ENCODE measurements at regions not wholly inside any gene's neighbourhood (a gene's known extent, or its start where the extent isn't known, plus 50 kb on each side); places are given as distances from the start of the nearest gene placed in this dataset.

GRCh38 chr1:4058122-4058521 is 158.1 kb upstream of the C1orf174 start:
- ATAC-seq (no peak), DNase-seq (no peak)
- intact Hi-C loops (cut with DNase I) = no loop called here

GRCh38 chr1:4058706-4059105 is 158.6 kb upstream of the C1orf174 start:
- no peak overlapping the region for H3K4me3 ChIP-seq
- no peaks in the 10 kb centered on the region for H3K9me3 ChIP-seq
- TF ChIP-seq CTCF (IDR thresholded peaks at IDR 0.05) = no peak
- H3K27ac ChIP-seq = no peak overlapping the region
- no peaks in the 10 kb centered on the region for H3K36me3 ChIP-seq
- intact Hi-C loops (cut with DNase I) = no loop called here
- peaks cover 9% of the 10 kb centered on the region for H3K27me3 ChIP-seq (ENCODE audit: low read depth)
- ATAC-seq (no peak), DNase-seq (no peak)
- no peaks in the 10 kb centered on the region for H3K4me1 ChIP-seq

More at GRCh38 chr1:4058122-4058521, 158.1 kb upstream of the C1orf174 start:
- no peaks in the 10 kb centered on the region for H3K4me1 ChIP-seq
- peaks cover 11% of the 10 kb centered on the region for H3K27me3 ChIP-seq (ENCODE audit: low read depth)
- H3K27ac ChIP-seq = no peak overlapping the region
- H3K36me3 ChIP-seq = no peaks in the 10 kb centered on the region
- TF ChIP-seq CTCF (IDR thresholded peaks at IDR 0.05) = no peak
- H3K9me3 ChIP-seq = no peaks in the 10 kb centered on the region
- no peak overlapping the region for H3K4me3 ChIP-seq

- intact Hi-C loops (cut with DNase I) = no loop called here
- no peak overlapping the region for H3K27ac ChIP-seq
- H3K9me3 ChIP-seq = no peaks in the 10 kb centered on the region
- TF ChIP-seq CTCF (IDR thresholded peaks at IDR 0.05) = no peak
- ATAC-seq (no peak), DNase-seq (no peak)
- H3K27me3 ChIP-seq (ENCODE audit: low read depth) = peaks cover 9% of the 10 kb centered on the region
- H3K4me3 ChIP-seq = no peak overlapping the region
- H3K36me3 ChIP-seq = no peaks in the 10 kb centered on the region
- no peaks in the 10 kb centered on the region for H3K4me1 ChIP-seq
Observed at GRCh38 chr1:4059270-4059669, 159.2 kb upstream of the C1orf174 start.

- H3K4me3 ChIP-seq = no peak overlapping the region
- H3K4me1 ChIP-seq = no peaks in the 10 kb centered on the region
- no peak for ATAC-seq
- no peak overlapping the region for H3K27ac ChIP-seq
- intact Hi-C loops (cut with DNase I) = no loop called here
- peaks cover 9% of the 10 kb centered on the region for H3K27me3 ChIP-seq (ENCODE audit: low read depth)
- DNase-seq = no peak
- TF ChIP-seq CTCF (IDR thresholded peaks at IDR 0.05) = no peak
- H3K9me3 ChIP-seq = no peaks in the 10 kb centered on the region
- no peaks in the 10 kb centered on the region for H3K36me3 ChIP-seq
Observed at GRCh38 chr1:4060850-4061249, 160.8 kb upstream of the C1orf174 start.

GRCh38 chr1:4061521-4062031 is 161.5 kb upstream of the C1orf174 start:
- Histone ChIP-seq H3K27ac (no peak overlapping the region), H3K9me3 (no peaks in the 10 kb centered on the region), H3K4me1 (no peaks in the 10 kb centered on the region), H3K4me3 (no peak overlapping the region), H3K36me3 (no peaks in the 10 kb centered on the region), H3K27me3 (ENCODE audit: low read depth) (peaks cover 9% of the 10 kb centered on the region)
- ATAC-seq (no peak), DNase-seq (no peak)
- intact Hi-C loops (cut with DNase I) = no loop called here
- TF ChIP-seq CTCF (IDR thresholded peaks at IDR 0.05) = no peak

GRCh38 chr1:4062041-4062440 is 162.0 kb upstream of the C1orf174 start:
- DNase-seq = no peak

More at GRCh38 chr1:4062041-4062440, 162.0 kb upstream of the C1orf174 start:
- ATAC-seq = no peak
- Histone ChIP-seq H3K36me3 (no peaks in the 10 kb centered on the region), H3K27ac (no peak overlapping the region), H3K4me1 (no peaks in the 10 kb centered on the region), H3K27me3 (ENCODE audit: low read depth) (peaks cover 9% of the 10 kb centered on the region), H3K9me3 (no peaks in the 10 kb centered on the region), H3K4me3 (no peak overlapping the region)
- no peak for TF ChIP-seq CTCF (IDR thresholded peaks at IDR 0.05)
- intact Hi-C loops (cut with DNase I) = no loop called here

Measured in lower lobe of right lung (tissue), 2 donors.